Suprapubic skin (tissue), 4 donors: ENCODE measurements at regions not wholly inside any gene's neighbourhood (a gene's known extent, or its start where the extent isn't known, plus 50 kb on each side); places are given as distances from the start of the nearest gene placed in this dataset.

Source experiments
- EP300 ChIP-seq: sonication (generic); formaldehyde crosslinking; IDR thresholded peaks from one replicate; pipeline ENCODE4 v1.6.1; 2017; ENCODE audit warnings: antibody characterized with exemption
- POLR2A ChIP-seq, 2 donors: fragments of 450-650 bp; IDR thresholded peaks; one replicate each; pipeline ENCODE4 v1.6.1; 2017; ENCODE audit warnings: antibody characterized with exemption in 2 of 2, mild to moderate bottlenecking in 2 of 2, moderate library complexity in 2 of 2
- POLR2AphosphoS5 ChIP-seq, 3 donors: sonication (generic); formaldehyde crosslinking; IDR thresholded peaks; one replicate each; pipeline ENCODE4 v1.6.1; 2017; ENCODE audit warnings: antibody characterized with exemption in 3 of 3
- TF ChIP-seq, protein P1 (sequence below), 2 donors: fragments of 200-600 bp in 1 of 2; fragments of 450-650 bp in 1 of 2; sonication (generic) in 1 of 2; IDR thresholded peaks; one replicate each; pipeline ENCODE4 v1.5.1; 2016 to 2019; ENCODE audit warnings: antibody characterized with exemption in 2 of 2, mild to moderate bottlenecking in 1 of 2, moderate library complexity in 1 of 2

DNA sequence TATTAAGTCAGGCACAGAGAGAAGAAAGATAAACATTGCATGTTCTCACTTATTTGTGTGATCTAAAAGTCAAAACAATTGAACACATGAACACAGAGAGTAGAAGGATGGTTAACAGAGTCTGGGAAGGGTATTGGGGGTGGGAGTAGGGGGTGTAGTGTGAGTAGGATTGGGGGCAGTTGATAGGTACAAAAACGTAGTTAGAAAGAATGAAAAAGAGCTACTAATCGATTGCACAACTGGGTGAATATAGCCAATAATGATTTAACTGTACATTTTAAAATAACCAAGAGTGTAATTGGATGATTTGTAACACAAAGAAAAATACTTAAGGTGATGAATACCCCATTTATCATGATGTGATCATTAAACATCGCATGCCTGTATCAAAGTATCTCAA lies 333.3 kb downstream of the HAO1 start:
- TF ChIP-seq POLR2A (IDR thresholded peaks at IDR 0.05) (no peak), EP300 (no peak), POLR2AphosphoS5 (IDR thresholded peaks at IDR 0.05) (no peak)
- TF ChIP-seq, protein P1, sequence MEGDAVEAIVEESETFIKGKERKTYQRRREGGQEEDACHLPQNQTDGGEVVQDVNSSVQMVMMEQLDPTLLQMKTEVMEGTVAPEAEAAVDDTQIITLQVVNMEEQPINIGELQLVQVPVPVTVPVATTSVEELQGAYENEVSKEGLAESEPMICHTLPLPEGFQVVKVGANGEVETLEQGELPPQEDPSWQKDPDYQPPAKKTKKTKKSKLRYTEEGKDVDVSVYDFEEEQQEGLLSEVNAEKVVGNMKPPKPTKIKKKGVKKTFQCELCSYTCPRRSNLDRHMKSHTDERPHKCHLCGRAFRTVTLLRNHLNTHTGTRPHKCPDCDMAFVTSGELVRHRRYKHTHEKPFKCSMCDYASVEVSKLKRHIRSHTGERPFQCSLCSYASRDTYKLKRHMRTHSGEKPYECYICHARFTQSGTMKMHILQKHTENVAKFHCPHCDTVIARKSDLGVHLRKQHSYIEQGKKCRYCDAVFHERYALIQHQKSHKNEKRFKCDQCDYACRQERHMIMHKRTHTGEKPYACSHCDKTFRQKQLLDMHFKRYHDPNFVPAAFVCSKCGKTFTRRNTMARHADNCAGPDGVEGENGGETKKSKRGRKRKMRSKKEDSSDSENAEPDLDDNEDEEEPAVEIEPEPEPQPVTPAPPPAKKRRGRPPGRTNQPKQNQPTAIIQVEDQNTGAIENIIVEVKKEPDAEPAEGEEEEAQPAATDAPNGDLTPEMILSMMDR (IDR thresholded peaks at IDR 0.05): no peak
